ENCODE measurements at regions not wholly inside any gene's neighbourhood (a gene's known extent, or its start where the extent isn't known, plus 50 kb on each side); places are given as distances from the start of the nearest gene placed in this dataset.

GRCh38 chr4:189500970-189501369 lies 439.7 kb upstream of the FRG1 start:
- DNase-seq (ENCODE audit: low spot score) = no peak
- TF ChIP-seq CTCF (IDR thresholded peaks at IDR 0.05; ENCODE audit: extremely low read depth, insufficient read depth, missing control alignments) = no peak
- in situ Hi-C loops (cut with MboI; ENCODE audit: low pct_unique_long_range_greater_than_20kb, low sequenced_read_pairs, unreplicated experiment) = no loop called here

GRCh38 chr4:189502841-189503435 lies 437.7 kb upstream of the FRG1 start:
- in situ Hi-C loops (cut with MboI; ENCODE audit: low pct_unique_long_range_greater_than_20kb, low sequenced_read_pairs, unreplicated experiment) = no loop called here
- TF ChIP-seq CTCF (IDR thresholded peaks at IDR 0.05; ENCODE audit: extremely low read depth, insufficient read depth, missing control alignments) = no peak
- DNase-seq (ENCODE audit: low spot score) = peak; percentile 8

- no peak for TF ChIP-seq CTCF (IDR thresholded peaks at IDR 0.05; ENCODE audit: extremely low read depth, insufficient read depth, missing control alignments)
- in situ Hi-C loops (cut with MboI; ENCODE audit: low pct_unique_long_range_greater_than_20kb, low sequenced_read_pairs, unreplicated experiment) = no loop called here
- no peak for DNase-seq (ENCODE audit: low spot score)
Measured at GRCh38 chr4:189504220-189504619, 436.5 kb upstream of the FRG1 start.

GRCh38 chr4:189505380-189505779 lies 435.3 kb upstream of the FRG1 start:
- no peak for DNase-seq (ENCODE audit: low spot score)
- TF ChIP-seq CTCF (IDR thresholded peaks at IDR 0.05; ENCODE audit: extremely low read depth, insufficient read depth, missing control alignments) = no peak
- in situ Hi-C loops (cut with MboI; ENCODE audit: low pct_unique_long_range_greater_than_20kb, low sequenced_read_pairs, unreplicated experiment) = no loop called here

- in situ Hi-C loops (cut with MboI; ENCODE audit: low pct_unique_long_range_greater_than_20kb, low sequenced_read_pairs, unreplicated experiment) = no loop called here
- no peak for DNase-seq (ENCODE audit: low spot score)
- TF ChIP-seq CTCF (IDR thresholded peaks at IDR 0.05; ENCODE audit: extremely low read depth, insufficient read depth, missing control alignments) = no peak
Measured at GRCh38 chr4:189506080-189506479, 434.6 kb upstream of the FRG1 start.

- no peak for DNase-seq (ENCODE audit: low spot score)
- in situ Hi-C loops (cut with MboI; ENCODE audit: low pct_unique_long_range_greater_than_20kb, low sequenced_read_pairs, unreplicated experiment) = no loop called here
- no peak for TF ChIP-seq CTCF (IDR thresholded peaks at IDR 0.05; ENCODE audit: extremely low read depth, insufficient read depth, missing control alignments)
Measured at GRCh38 chr4:189507060-189507459, 433.6 kb upstream of the FRG1 start.

GRCh38 chr4:189510601-189511000 lies 430.1 kb upstream of the FRG1 start:
- no peak for TF ChIP-seq CTCF (IDR thresholded peaks at IDR 0.05; ENCODE audit: extremely low read depth, insufficient read depth, missing control alignments)
- no peak for DNase-seq (ENCODE audit: low spot score)
- in situ Hi-C loops (cut with MboI; ENCODE audit: low pct_unique_long_range_greater_than_20kb, low sequenced_read_pairs, unreplicated experiment) = no loop called here
